Superior temporal gyrus (tissue), 1 donor: ENCODE measurements at regions not wholly inside any gene's neighbourhood (a gene's known extent, or its start where the extent isn't known, plus 50 kb on each side); places are given as distances from the start of the nearest gene placed in this dataset.
"Not testable (repeated sequence)": the region's sequence is repeated elsewhere in the genome, so short reads cannot be mapped to it uniquely, and the experiment has no call there.

Experiments
- DNase-seq: peaks from one replicate; pipeline ENCODE4 v3.0.0-alpha.2; 2016; ENCODE audit errors: extremely low spot score

GRCh38 chr9:63912451-63912850, 1372.6 kb downstream of the FOXD4L5 start:
- not testable (repeated sequence) for DNase-seq

GRCh38 chr9:63909076-63909475, 1375.9 kb downstream of the FOXD4L5 start:
- DNase-seq: not testable (repeated sequence)

- not testable (repeated sequence) for DNase-seq
These were observed 1385.3 kb downstream of the FOXD4L5 start for GRCh38 chr9:63899637-63900190.

GRCh38 chr9:63881386-63881785, 1403.6 kb downstream of the FOXD4L5 start:
- not testable (repeated sequence) for DNase-seq

- not testable (repeated sequence) for DNase-seq
These were observed 1408.6 kb downstream of the FOXD4L5 start for GRCh38 chr9:63876380-63876779.

GRCh38 chr9:63859475-63860215, 1425.4 kb downstream of the FOXD4L5 start:
- DNase-seq: no peak

GRCh38 chr9:63859090-63859474, 1425.9 kb downstream of the FOXD4L5 start:
- DNase-seq: not testable (repeated sequence)

GRCh38 chr9:63853140-63853751, 1431.8 kb downstream of the FOXD4L5 start:
- DNase-seq: not testable (repeated sequence)

GRCh38 chr9:63824804-63825203, 1460.2 kb downstream of the FOXD4L5 start:
- not testable (repeated sequence) for DNase-seq

- DNase-seq: peak; percentile 14
These were observed 1461.4 kb downstream of the FOXD4L5 start for GRCh38 chr9:63823375-63824201.

GRCh38 chr9:63822615-63823374, 1462.2 kb downstream of the FOXD4L5 start:
- DNase-seq: not testable (repeated sequence)

- peak; percentile 47 for DNase-seq
These were observed 1463.7 kb downstream of the FOXD4L5 start for GRCh38 chr9:63821293-63821692.

- not testable (repeated sequence) for DNase-seq
These were observed 1464.1 kb downstream of the FOXD4L5 start for GRCh38 chr9:63820882-63821281.

GRCh38 chr9:63820383-63820782, 1464.6 kb downstream of the FOXD4L5 start:
- peak; percentile 27 for DNase-seq

GRCh38 chr9:63817622-63818518, 1467.1 kb downstream of the FOXD4L5 start:
- DNase-seq: peak; percentile 11

GRCh38 chr9:63816751-63817621, 1468.0 kb downstream of the FOXD4L5 start:
- DNase-seq: peak; percentile 91

- not testable (repeated sequence) for DNase-seq
These were observed 1469.9 kb downstream of the FOXD4L5 start for GRCh38 chr9:63814970-63815669.

GRCh38 chr9:63813391-63814021, 1471.5 kb downstream of the FOXD4L5 start:
- not testable (repeated sequence) for DNase-seq
